Body of pancreas (tissue), 4 donors: ENCODE measurements at regions not wholly inside any gene's neighbourhood (a gene's known extent, or its start where the extent isn't known, plus 50 kb on each side); places are given as distances from the start of the nearest gene placed in this dataset.
"Not testable (repeated sequence)": the region's sequence is repeated elsewhere in the genome, so short reads cannot be mapped to it uniquely, and the experiment has no call there.

ENCODE experiments used
- ATAC-seq: fragments of 150-250 bp; one replicate; pipeline ENCODE4 v1.9.1; 2016
- DNase-seq, 4 donors: peaks; one replicate each; pipeline ENCODE4 v3.0.0-alpha.2; 2019
- H3K27ac ChIP-seq, 4 donors: fragments of 200-600 bp; sonication (generic); 1 replicate in 3 of 4; 2 replicates in 1 of 4; pipeline versions ENCODE4 v1.5.1 to v1.6.1; 2016 to 2019; ENCODE audit warnings: mild to moderate bottlenecking in 1 of 4, mixed read lengths in 1 of 4, moderate library complexity in 1 of 4
- H3K27me3 ChIP-seq, 2 donors: fragments of 200-600 bp; sonication (generic); one replicate each; pipeline ENCODE4 v1.6.0; 2016; ENCODE audit warnings: mild to moderate bottlenecking in 1 of 2
- H3K36me3 ChIP-seq, 2 donors: fragments of 200-600 bp; sonication (generic); replicated peaks in 1 of 2; 2 replicates each; pipeline ENCODE4 v1.5.1; 2016; ENCODE audit warnings: low read depth in 2 of 2; ENCODE audit not compliant: insufficient read depth in 1 of 2
- H3K4me1 ChIP-seq: fragments of 200-600 bp; sonication (generic); one replicate; pipeline ENCODE4 v1.6.0; 2016
- H3K4me3 ChIP-seq, 2 donors: fragments of 200-600 bp; sonication (generic); 1 replicate in 1 of 2; 2 replicates in 1 of 2; pipeline ENCODE4 v1.5.1; 2016 to 2019
- H3K9me3 ChIP-seq, 3 donors: fragments of 200-600 bp; sonication (generic); 1 replicate in 2 of 3; 2 replicates in 1 of 3; pipeline ENCODE4 v1.5.1; 2016
- POLR2A ChIP-seq, 3 donors: fragments of 450-650 bp; IDR thresholded peaks; one replicate each; pipeline ENCODE4 v1.6.1; 2016; ENCODE audit warnings: antibody characterized with exemption in 3 of 3, mild to moderate bottlenecking in 2 of 3
- WGBS, 2 donors: methylation state at CpG; one replicate each; pipeline ENCODE4 v1.1.5; 2017; 5-methylcytosine and 5-hydroxymethylcytosine counted together
- intact Hi-C: fragments of 100-400 bp; cut with DNase I; formaldehyde crosslinking; loops from one replicate; pipeline ENCODE4 v1.15.1; 2023
- TF ChIP-seq, protein P1 (sequence below), 7 experiments: fragments of 450-650 bp in 4 of 7; fragments of 200-600 bp in 3 of 7; sonication (generic) in 3 of 7; IDR thresholded peaks; one replicate each; pipeline ENCODE4 v1.5.1; 2016 to 2019; ENCODE audit warnings: antibody characterized with exemption in 7 of 7

DNA sequence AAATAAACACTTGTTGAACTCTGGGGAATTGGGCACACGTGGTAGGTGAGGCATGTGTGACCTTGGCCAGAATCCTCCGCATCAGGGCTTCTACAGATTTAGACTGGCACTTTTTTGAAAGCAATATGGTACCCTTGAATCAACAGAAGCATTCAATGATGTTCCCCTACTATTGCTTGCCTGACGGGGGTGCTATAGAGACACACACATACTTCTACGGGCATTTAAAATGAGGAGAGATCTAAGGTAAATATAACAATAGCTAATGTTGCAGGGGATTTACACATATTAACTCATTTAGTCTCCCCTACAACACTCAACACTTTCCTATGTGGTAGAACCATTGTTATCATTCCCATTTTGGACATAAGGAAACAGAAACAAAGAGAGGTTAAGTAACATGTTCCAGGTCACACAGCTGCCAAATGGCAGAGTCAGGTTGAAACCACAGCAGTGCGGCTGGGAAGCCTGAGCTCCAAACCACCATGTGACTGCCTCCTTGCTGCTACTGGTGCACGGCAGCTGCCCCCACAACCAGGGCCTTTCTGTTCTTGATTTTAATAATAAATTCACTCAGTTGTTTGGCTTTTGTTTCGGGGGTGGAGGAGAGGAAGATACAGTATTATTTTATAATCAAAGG is 147.4 kb downstream of the ZNF281 start:
- H3K4me1 ChIP-seq, result no peaks in the 10 kb centered on the region
- ATAC-seq (no peak), DNase-seq (no peak)
- no peak overlapping the region for H3K27ac ChIP-seq
- 76 to 80% methylated on average over 7 of the region's 7 CpGs for WGBS, 2 donors
- H3K27me3 ChIP-seq, result no peaks in the 10 kb centered on the region
- intact Hi-C loops, result no loop called here
- H3K4me3 ChIP-seq, result no peak overlapping the region
- H3K36me3 ChIP-seq, result no peaks in the 10 kb centered on the region
- TF ChIP-seq, protein P1, sequence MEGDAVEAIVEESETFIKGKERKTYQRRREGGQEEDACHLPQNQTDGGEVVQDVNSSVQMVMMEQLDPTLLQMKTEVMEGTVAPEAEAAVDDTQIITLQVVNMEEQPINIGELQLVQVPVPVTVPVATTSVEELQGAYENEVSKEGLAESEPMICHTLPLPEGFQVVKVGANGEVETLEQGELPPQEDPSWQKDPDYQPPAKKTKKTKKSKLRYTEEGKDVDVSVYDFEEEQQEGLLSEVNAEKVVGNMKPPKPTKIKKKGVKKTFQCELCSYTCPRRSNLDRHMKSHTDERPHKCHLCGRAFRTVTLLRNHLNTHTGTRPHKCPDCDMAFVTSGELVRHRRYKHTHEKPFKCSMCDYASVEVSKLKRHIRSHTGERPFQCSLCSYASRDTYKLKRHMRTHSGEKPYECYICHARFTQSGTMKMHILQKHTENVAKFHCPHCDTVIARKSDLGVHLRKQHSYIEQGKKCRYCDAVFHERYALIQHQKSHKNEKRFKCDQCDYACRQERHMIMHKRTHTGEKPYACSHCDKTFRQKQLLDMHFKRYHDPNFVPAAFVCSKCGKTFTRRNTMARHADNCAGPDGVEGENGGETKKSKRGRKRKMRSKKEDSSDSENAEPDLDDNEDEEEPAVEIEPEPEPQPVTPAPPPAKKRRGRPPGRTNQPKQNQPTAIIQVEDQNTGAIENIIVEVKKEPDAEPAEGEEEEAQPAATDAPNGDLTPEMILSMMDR (IDR thresholded peaks at IDR 0.05), result peak in 2 of 7 experiments; percentile 4 to 9
- no peak for TF ChIP-seq POLR2A (IDR thresholded peaks at IDR 0.05)
- H3K9me3 ChIP-seq, result no peaks in the 10 kb centered on the region

DNA sequence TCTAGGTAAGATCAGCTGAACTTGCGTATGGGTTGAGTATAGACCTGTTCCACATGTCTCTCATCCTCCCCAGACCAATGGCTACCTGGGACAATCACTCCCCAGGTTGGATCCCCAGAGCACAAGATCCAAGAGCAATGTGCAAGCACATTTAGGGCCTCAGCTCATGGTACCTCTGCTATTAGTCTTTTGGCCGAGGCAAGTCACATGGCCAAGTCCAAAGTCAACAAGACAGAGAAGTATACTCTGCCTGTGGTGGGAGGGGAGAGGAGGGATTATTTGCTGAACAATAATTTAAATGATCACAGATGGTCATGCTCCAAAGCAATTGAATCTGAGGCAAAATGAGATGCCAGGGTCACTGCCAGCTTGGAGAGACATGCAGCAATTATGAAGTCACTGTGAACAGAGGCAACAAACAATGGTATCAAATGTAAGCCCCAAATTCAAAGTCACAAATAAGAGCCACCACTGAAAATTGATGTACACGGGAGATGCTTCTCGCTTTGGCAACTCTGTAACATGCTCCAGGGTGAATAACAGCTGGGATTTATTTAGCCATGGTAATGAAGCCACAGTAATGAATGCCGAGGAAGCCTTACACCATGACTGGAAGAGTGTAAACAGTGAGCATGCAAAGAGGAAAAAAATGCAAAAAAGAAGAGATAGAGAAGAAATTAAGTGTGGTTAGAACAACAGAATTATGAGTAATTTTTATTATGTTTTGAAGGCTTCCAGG is 149.1 kb downstream of the ZNF281 start:
- H3K4me3 ChIP-seq, result no peak overlapping the region
- no peaks in the 10 kb centered on the region for H3K9me3 ChIP-seq
- no peak for DNase-seq
- no peak for ATAC-seq
- no peaks in the 10 kb centered on the region for H3K36me3 ChIP-seq
- no peaks in the 10 kb centered on the region for H3K27me3 ChIP-seq
- WGBS, 2 donors, result 71 to 79% methylated on average over 5 of the region's 5 CpGs
- intact Hi-C loops, result no loop called here
- no peak overlapping the region for H3K27ac ChIP-seq
- TF ChIP-seq, protein P1 (IDR thresholded peaks at IDR 0.05), result no peak
- no peak for TF ChIP-seq POLR2A (IDR thresholded peaks at IDR 0.05)
- H3K4me1 ChIP-seq, result no peaks in the 10 kb centered on the region

DNA sequence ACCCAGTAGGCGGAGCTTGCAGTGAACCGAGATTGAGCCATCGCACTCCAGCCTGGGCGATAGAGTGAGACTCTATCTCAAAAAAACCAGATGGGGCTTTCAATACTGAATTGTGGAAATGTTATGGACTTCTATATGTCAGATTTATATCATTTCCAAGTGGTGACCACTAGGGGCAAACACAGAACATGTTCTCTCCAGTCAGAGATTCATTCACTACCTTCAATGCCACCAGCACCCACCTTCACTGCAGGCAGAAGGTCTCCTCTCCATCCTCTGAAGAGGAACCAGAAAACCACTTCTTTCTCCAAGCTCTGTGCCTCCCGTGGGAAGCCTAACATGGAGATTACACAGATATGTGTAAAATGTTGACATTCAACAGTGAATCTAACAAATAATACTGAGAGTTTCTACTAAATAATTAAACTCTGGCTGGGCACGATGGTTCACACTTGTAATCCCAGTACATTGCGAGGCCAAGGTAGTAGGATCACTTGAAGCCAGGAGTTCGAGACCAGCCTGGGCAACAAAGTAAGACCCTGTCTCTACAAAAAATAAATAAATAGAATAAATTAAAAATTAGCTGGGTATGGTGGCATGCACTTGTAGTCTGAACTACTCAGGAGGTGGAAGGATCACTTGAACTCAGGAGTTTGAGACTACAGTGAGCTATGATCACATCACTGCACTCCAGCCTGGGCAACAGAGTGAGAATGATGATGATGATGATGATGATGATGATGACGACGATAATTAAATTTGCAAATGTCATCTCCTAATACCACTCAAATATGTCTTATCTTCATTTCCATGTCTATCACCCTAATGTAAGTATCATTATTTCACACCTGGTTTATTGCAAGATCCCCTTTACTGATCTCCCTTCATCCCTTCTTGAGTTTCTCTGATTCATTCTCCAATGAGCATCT is 151.1 kb downstream of the ZNF281 start:
- Histone ChIP-seq H3K27ac (no peak overlapping the region), H3K4me3 (no peak overlapping the region), H3K27me3 (no peaks in the 10 kb centered on the region), H3K9me3 (no peaks in the 10 kb centered on the region), H3K36me3 (no peaks in the 10 kb centered on the region), H3K4me1 (no peaks in the 10 kb centered on the region)
- peak in 1 of 4 donors; percentile 6 for DNase-seq
- ATAC-seq, result peak; percentile 35
- intact Hi-C loops, result no loop called here
- 82 to 84% methylated on average over 10 of the region's 10 CpGs for WGBS, 2 donors
- TF ChIP-seq, protein P1 (IDR thresholded peaks at IDR 0.05), result peak in 6 of 7 experiments; percentile 28 to 47 (median 35)
- no peak for TF ChIP-seq POLR2A (IDR thresholded peaks at IDR 0.05)

DNA sequence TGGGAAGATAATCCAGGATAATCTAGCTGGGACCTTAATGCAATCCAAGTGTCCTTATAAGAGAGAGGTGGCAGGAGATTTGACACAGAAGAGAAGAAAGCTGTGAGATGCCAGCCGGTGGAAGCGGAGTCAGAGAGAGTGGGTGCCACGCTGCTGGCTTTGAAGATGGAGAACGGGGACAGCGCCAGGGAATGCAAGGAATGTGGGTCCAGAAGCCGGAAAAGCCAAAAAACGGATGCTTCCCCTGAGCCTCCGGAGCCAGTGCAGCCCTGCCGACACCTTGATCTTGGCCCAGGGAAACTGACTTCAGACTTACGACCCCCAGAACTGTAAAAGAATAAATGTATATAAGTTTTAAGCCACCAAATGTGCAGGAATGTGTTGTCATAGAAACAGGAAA is 152.6 kb downstream of the ZNF281 start:
- intact Hi-C loops, result no loop called here
- H3K27me3 ChIP-seq, result no peaks in the 10 kb centered on the region
- no peak overlapping the region for H3K27ac ChIP-seq
- H3K9me3 ChIP-seq, result no peaks in the 10 kb centered on the region
- H3K4me3 ChIP-seq, result no peak overlapping the region
- TF ChIP-seq, protein P1 (IDR thresholded peaks at IDR 0.05), result no peak
- no peak for TF ChIP-seq POLR2A (IDR thresholded peaks at IDR 0.05)
- no peaks in the 10 kb centered on the region for H3K4me1 ChIP-seq
- DNase-seq, result no peak
- WGBS, 2 donors, result 87% methylated on average over 10 of the region's 10 CpGs
- no peak for ATAC-seq
- H3K36me3 ChIP-seq, result no peaks in the 10 kb centered on the region

DNA sequence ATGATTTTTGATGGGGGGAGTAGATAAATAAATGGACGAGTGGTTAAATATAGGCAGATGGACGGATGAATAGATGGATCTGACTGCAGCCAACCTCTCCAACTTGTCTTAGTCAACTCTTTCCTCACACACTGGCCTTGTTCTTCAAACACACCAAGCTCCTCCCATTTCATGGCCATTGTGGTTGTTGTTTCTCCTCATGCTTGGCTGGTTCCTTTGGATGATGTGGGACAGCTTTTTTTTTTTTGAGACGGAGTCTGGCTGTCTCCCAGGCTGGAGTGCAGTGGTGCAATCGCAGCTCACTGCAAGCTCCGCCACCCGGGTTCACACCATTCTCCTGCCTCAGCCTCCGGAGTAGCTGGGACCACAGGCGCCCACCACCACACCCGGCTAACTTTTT is 155.2 kb downstream of the ZNF281 start:
- intact Hi-C loops, H3K27ac ChIP-seq, H3K4me3 ChIP-seq, DNase-seq, H3K4me1 ChIP-seq, H3K36me3 ChIP-seq, H3K27me3 ChIP-seq, ATAC-seq, H3K9me3 ChIP-seq: not testable (repeated sequence)
- WGBS, 2 donors, result 88 to 89% methylated on average over 9 of the region's 9 CpGs
